Mesothelial cell of epicardium (in vitro differentiated cells): ENCODE measurements at regions not wholly inside any gene's neighbourhood (a gene's known extent, or its start where the extent isn't known, plus 50 kb on each side); places are given as distances from the start of the nearest gene placed in this dataset.
"Not testable (repeated sequence)": the region's sequence is repeated elsewhere in the genome, so short reads cannot be mapped to it uniquely, and the experiment has no call there.

Source experiments
- DNase-seq, 2 experiments: peaks; one replicate each; pipeline ENCODE4 v3.0.0; 2021; ENCODE audit warnings: low spot score in 2 of 2; ENCODE audit not compliant: unreplicated experiment in 2 of 2
- H3K27ac Mint-ChIP-seq: 2 replicates; pipeline ENCODE4 v1.8.0; 2021; ENCODE audit warnings: mixed read lengths
- H3K27me3 Mint-ChIP-seq: 2 replicates; pipeline ENCODE4 v1.8.0; 2021; ENCODE audit warnings: low read depth, mixed read lengths
- H3K36me3 Mint-ChIP-seq: 2 replicates; pipeline ENCODE4 v1.8.0; 2021; ENCODE audit warnings: mixed read lengths
- H3K4me1 Mint-ChIP-seq: 2 replicates; pipeline ENCODE4 v1.8.0; 2021; ENCODE audit warnings: mixed read lengths
- H3K4me3 Mint-ChIP-seq: 2 replicates; pipeline ENCODE4 v1.8.0; 2021; ENCODE audit warnings: mild to moderate bottlenecking, moderate library complexity, mixed read lengths
- H3K9me3 Mint-ChIP-seq: 2 replicates; pipeline ENCODE4 v1.8.0; 2021; ENCODE audit warnings: mixed read lengths
- TF ChIP-seq, protein P1 (sequence below): fragments of 200-600 bp; sonication (generic); IDR thresholded peaks from one replicate; pipeline ENCODE4 v1.5.0; 2021; ENCODE audit warnings: antibody characterized with exemption; ENCODE audit not compliant: unreplicated experiment

GRCh38 chr1:73218995-73219546 is 936.7 kb upstream of the NEGR1 start:
- Mint-ChIP-seq H3K4me1 (no peaks in the 10 kb centered on the region), H3K27ac (no peak overlapping the region), H3K27me3 (no peaks in the 10 kb centered on the region), H3K4me3 (no peak overlapping the region), H3K9me3 (peaks cover 15% of the 10 kb centered on the region), H3K36me3 (no peaks in the 10 kb centered on the region)
- TF ChIP-seq, protein P1, sequence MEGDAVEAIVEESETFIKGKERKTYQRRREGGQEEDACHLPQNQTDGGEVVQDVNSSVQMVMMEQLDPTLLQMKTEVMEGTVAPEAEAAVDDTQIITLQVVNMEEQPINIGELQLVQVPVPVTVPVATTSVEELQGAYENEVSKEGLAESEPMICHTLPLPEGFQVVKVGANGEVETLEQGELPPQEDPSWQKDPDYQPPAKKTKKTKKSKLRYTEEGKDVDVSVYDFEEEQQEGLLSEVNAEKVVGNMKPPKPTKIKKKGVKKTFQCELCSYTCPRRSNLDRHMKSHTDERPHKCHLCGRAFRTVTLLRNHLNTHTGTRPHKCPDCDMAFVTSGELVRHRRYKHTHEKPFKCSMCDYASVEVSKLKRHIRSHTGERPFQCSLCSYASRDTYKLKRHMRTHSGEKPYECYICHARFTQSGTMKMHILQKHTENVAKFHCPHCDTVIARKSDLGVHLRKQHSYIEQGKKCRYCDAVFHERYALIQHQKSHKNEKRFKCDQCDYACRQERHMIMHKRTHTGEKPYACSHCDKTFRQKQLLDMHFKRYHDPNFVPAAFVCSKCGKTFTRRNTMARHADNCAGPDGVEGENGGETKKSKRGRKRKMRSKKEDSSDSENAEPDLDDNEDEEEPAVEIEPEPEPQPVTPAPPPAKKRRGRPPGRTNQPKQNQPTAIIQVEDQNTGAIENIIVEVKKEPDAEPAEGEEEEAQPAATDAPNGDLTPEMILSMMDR = no peak
- DNase-seq = no peak

GRCh38 chr1:73205294-73205973 is 923.1 kb upstream of the NEGR1 start:
- Mint-ChIP-seq H3K9me3 (peaks cover 7% of the 10 kb centered on the region), H3K4me1 (no peaks in the 10 kb centered on the region), H3K4me3 (no peak overlapping the region), H3K27me3 (no peaks in the 10 kb centered on the region), H3K36me3 (no peaks in the 10 kb centered on the region), H3K27ac (no peak overlapping the region)
- no peak for DNase-seq
- TF ChIP-seq, protein P1 = no peak

- TF ChIP-seq, protein P1 = no peak
- no peak overlapping the region for H3K4me3 Mint-ChIP-seq
- H3K27me3 Mint-ChIP-seq = no peaks in the 10 kb centered on the region
- no peaks in the 10 kb centered on the region for H3K36me3 Mint-ChIP-seq
- no peak overlapping the region for H3K27ac Mint-ChIP-seq
- no peak for DNase-seq
- H3K4me1 Mint-ChIP-seq = no peaks in the 10 kb centered on the region
- no peaks in the 10 kb centered on the region for H3K9me3 Mint-ChIP-seq
Observed at GRCh38 chr1:73197972-73198371, 915.6 kb upstream of the NEGR1 start.

DNA sequence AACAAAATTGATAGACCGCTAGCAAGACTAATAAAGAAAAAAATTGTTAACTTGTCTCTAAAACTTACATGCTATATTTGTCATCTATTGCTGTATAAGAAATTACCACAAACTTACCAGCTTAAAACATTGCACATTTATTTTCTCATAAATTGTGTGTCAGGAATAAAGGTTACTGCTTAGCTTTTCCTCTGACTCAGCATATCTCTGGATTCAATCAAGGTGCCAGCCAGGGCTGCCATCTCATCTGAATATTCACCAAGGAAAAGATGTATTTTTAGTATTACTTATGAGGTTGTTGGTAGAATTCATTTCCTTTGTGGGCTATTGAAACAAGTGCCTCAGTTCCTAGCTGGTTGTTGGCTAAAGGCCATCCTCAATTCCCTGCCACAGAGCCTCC is 912.6 kb upstream of the NEGR1 start:
- H3K27me3 Mint-ChIP-seq = no peaks in the 10 kb centered on the region
- no peak overlapping the region for H3K4me3 Mint-ChIP-seq
- no peak for DNase-seq
- H3K27ac Mint-ChIP-seq = no peak overlapping the region
- no peaks in the 10 kb centered on the region for H3K4me1 Mint-ChIP-seq
- TF ChIP-seq, protein P1 = no peak
- H3K36me3 Mint-ChIP-seq = no peaks in the 10 kb centered on the region
- no peaks in the 10 kb centered on the region for H3K9me3 Mint-ChIP-seq

DNA sequence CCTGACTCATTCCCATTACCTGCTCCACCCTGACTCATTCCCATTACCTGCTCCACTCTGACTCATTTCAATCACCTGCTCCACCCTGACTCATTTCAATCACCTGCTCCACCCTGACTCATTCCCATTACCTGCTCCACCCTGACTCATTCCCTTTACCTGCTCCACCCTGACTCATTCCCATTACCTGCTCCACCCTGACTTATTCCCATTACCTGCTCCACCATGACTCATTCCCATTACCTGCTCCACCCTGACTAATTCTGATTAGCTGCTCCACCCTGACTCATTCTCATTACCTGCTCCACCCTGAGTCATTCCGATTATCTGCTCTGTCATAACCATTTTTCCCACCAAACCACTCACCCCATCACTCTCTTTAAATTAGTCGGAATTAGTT is 901.2 kb upstream of the NEGR1 start:
- not testable (repeated sequence) for H3K9me3 Mint-ChIP-seq, H3K4me1 Mint-ChIP-seq, H3K27me3 Mint-ChIP-seq, H3K27ac Mint-ChIP-seq, H3K36me3 Mint-ChIP-seq, H3K4me3 Mint-ChIP-seq, DNase-seq

DNA sequence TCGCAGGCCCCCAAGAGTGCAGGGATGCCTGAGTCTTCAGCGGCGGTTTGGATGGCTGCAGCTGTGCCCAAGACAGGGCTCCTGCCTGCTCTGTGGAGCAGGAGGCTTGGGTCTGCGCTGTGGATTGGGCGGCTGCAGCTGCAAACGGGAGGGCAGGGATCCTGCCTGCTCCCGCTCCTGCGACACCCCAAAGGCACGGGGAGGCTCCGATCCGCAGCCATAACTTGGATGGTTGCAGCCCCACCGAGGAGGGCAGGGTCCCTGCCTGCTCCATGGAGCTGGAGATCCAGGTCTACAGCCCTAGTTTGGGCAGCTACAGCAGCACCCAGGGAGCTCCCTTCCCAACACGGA is 898.8 kb upstream of the NEGR1 start:
- no peak for DNase-seq
- no peak overlapping the region for H3K4me3 Mint-ChIP-seq
- no peaks in the 10 kb centered on the region for H3K27me3 Mint-ChIP-seq
- no peaks in the 10 kb centered on the region for H3K4me1 Mint-ChIP-seq
- TF ChIP-seq, protein P1 = no peak
- H3K27ac Mint-ChIP-seq = no peak overlapping the region
- H3K9me3 Mint-ChIP-seq = peaks cover 4% of the 10 kb centered on the region
- no peaks in the 10 kb centered on the region for H3K36me3 Mint-ChIP-seq
